AG08396 (cell line): ENCODE measurements at regions not wholly inside any gene's neighbourhood (a gene's known extent, or its start where the extent isn't known, plus 50 kb on each side); places are given as distances from the start of the nearest gene placed in this dataset.

Experiments
- DNase-seq: peaks from one replicate; pipeline ENCODE4 v3.0.0; 2012; ENCODE audit warnings: low spot score, mixed read lengths

- DNase-seq: no peak
Measured at GRCh38 chr10:123604506-123604905, 61.6 kb upstream of the GPR26 start.

GRCh38 chr10:123606006-123606405 is 60.1 kb upstream of the GPR26 start:
- DNase-seq: no peak

- DNase-seq: no peak
Measured at GRCh38 chr10:123606955-123607354, 59.2 kb upstream of the GPR26 start.

- no peak for DNase-seq
Measured at GRCh38 chr10:123607386-123607785, 58.8 kb upstream of the GPR26 start.

GRCh38 chr10:123608047-123608446 is 58.1 kb upstream of the GPR26 start:
- DNase-seq: no peak

GRCh38 chr10:123611243-123611642 is 54.9 kb upstream of the GPR26 start:
- DNase-seq: no peak

GRCh38 chr10:123611876-123612275 is 54.3 kb upstream of the GPR26 start:
- DNase-seq: no peak

- DNase-seq: no peak
Measured at GRCh38 chr10:123613346-123613850, 52.8 kb upstream of the GPR26 start.

- DNase-seq: peak; percentile 27
Measured at GRCh38 chr10:123614888-123615287, 51.3 kb upstream of the GPR26 start.
